Caki2 (cell line): ENCODE measurements at regions not wholly inside any gene's neighbourhood (a gene's known extent, or its start where the extent isn't known, plus 50 kb on each side); places are given as distances from the start of the nearest gene placed in this dataset.

Experiments
- DNase-seq: peaks from one replicate; pipeline ENCODE4 v3.0.0-alpha.2; 2015; ENCODE audit warnings: low read depth
- in situ Hi-C: cut with HindIII; loops from 2 replicates; pipeline ENCODE4 v1.10.0; 2016; ENCODE audit warnings: low sequenced_read_pairs, low pct_unique_long_range_greater_than_20kb, mixed read lengths

DNA sequence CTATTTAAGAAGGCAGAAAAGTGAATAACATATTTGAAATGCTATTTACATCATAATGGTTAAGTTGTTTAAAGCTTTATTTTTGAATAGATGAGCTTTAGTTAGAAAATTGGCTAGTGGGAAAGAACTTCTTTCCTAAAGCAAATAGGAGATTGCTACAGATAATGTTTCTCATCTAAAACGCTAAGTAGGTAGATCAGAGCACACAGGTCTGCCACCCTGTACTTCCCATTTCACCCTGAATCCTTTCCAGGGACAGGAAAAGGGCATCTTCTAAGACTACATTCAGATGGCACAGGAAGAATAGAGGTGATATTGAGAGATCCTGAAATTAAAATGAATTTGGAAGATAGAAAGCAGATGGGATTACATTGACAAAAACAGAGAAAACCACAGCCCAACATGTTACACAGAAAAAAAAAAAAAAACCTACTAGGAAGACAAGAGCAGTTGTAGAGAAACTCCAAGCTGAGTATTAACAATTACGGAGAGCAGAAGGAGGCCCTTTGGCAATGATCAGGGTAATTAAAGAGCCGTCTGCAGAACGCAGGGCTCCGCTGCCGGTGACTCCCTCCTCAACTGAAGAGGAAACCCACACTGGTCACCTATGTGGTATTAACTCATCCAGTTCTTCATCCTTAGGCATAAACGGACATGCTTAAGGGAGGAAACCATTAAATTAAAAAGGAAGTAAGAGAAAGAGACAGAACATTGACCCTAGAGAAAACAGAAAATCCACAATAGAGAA, 53.6 kb upstream of the MAP10 start:
- DNase-seq = no peak
- in situ Hi-C loops = no loop called here

- in situ Hi-C loops = no loop called here
- no peak for DNase-seq
These were observed 52.9 kb upstream of the MAP10 start for GRCh38 chr1:232752365-232752764.

DNA sequence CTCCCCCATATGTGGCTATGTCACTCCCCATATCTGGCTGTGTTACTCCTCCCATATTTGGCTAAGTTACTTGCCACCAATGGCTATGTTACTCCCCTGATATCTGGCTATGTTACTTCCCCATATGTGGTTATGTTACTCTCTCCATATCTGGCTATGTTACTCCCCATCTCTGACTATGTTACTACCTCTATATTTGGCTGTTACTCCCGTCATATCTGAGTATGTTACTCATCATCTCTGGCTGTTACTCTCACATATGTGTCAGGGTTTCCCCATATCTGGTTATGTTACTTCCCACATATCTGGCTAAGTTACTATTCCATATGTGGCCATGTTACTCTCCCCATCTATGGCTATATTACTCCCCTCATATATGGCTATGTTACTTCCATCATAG, 50.3 kb upstream of the MAP10 start:
- in situ Hi-C loops = no loop called here
- DNase-seq = no peak
